NCI-H524 (cell line): ENCODE measurements at regions not wholly inside any gene's neighbourhood (a gene's known extent, or its start where the extent isn't known, plus 50 kb on each side); places are given as distances from the start of the nearest gene placed in this dataset.

Experiments used
- DNase-seq, 2 experiments: peaks; one replicate each; lab custom pipeline; 2025; lab: John Stamatoyannopoulos, UW

- DNase-seq: peak; percentile 48 to 68
Measured at GRCh38 chr12:22900401-22900800, 275.4 kb downstream of the ETNK1 start.

GRCh38 chr12:22904485-22904884 lies 279.5 kb downstream of the ETNK1 start:
- no peak for DNase-seq

GRCh38 chr12:22916241-22916640 lies 291.3 kb downstream of the ETNK1 start:
- no peak for DNase-seq

- DNase-seq: no peak
Measured at GRCh38 chr12:22916815-22917214, 291.8 kb downstream of the ETNK1 start.

GRCh38 chr12:22919883-22920282 lies 294.9 kb downstream of the ETNK1 start:
- no peak for DNase-seq

- DNase-seq: no peak
Measured at GRCh38 chr12:22923768-22924167, 298.8 kb downstream of the ETNK1 start.

- DNase-seq: no peak
Measured at GRCh38 chr12:22924391-22924790, 299.4 kb downstream of the ETNK1 start.

- no peak for DNase-seq
Measured at GRCh38 chr12:22925623-22926022, 300.7 kb downstream of the ETNK1 start.

GRCh38 chr12:22932431-22932830 lies 307.5 kb downstream of the ETNK1 start:
- DNase-seq: no peak

GRCh38 chr12:22935090-22935489 lies 310.1 kb downstream of the ETNK1 start:
- DNase-seq: no peak

GRCh38 chr12:22935501-22935900 lies 310.5 kb downstream of the ETNK1 start:
- no peak for DNase-seq

- no peak for DNase-seq
Measured at GRCh38 chr12:22938323-22938722, 313.4 kb downstream of the ETNK1 start.

GRCh38 chr12:22951206-22951605 lies 326.2 kb downstream of the ETNK1 start:
- DNase-seq: no peak

- no peak for DNase-seq
Measured at GRCh38 chr12:22956690-22957089, 331.7 kb downstream of the ETNK1 start.

GRCh38 chr12:22967171-22967570 lies 342.2 kb downstream of the ETNK1 start:
- DNase-seq: no peak

- DNase-seq: no peak
Measured at GRCh38 chr12:22969521-22969920, 344.6 kb downstream of the ETNK1 start.

- no peak for DNase-seq
Measured at GRCh38 chr12:22971247-22971646, 346.3 kb downstream of the ETNK1 start.

GRCh38 chr12:22971701-22972191 lies 346.8 kb downstream of the ETNK1 start:
- no peak for DNase-seq

- no peak for DNase-seq
Measured at GRCh38 chr12:22974865-22975264, 349.9 kb downstream of the ETNK1 start.

GRCh38 chr12:22978962-22979361 lies 354.0 kb downstream of the ETNK1 start:
- DNase-seq: no peak

- no peak for DNase-seq
Measured at GRCh38 chr12:22979854-22980469, 355.0 kb downstream of the ETNK1 start.

- peak in 1 of 2 experiments; percentile 15 for DNase-seq
Measured at GRCh38 chr12:22981711-22982110, 356.7 kb downstream of the ETNK1 start.

GRCh38 chr12:22982635-22983034 lies 357.7 kb downstream of the ETNK1 start:
- DNase-seq: no peak

- DNase-seq: no peak
Measured at GRCh38 chr12:22986997-22987396, 362.0 kb downstream of the ETNK1 start.
